ENCODE measurements at regions not wholly inside any gene's neighbourhood (a gene's known extent, or its start where the extent isn't known, plus 50 kb on each side); places are given as distances from the start of the nearest gene placed in this dataset.
A peak's percentile ranks its signal among the peaks of the same experiment; 100 is the strongest.
"Not testable (repeated sequence)": the region's sequence is repeated elsewhere in the genome, so short reads cannot be mapped to it uniquely, and the experiment has no call there.

- no peak for DNase-seq
Observed at GRCh38 chr5:53276825-53277224, 167.3 kb upstream of the MOCS2 start.

- DNase-seq, result no peak
Observed at GRCh38 chr5:53277491-53277890, 167.9 kb upstream of the MOCS2 start.

- DNase-seq, result no peak
Observed at GRCh38 chr5:53287573-53287972, 178.0 kb upstream of the MOCS2 start.

GRCh38 chr5:53288511-53288910 lies 179.0 kb upstream of the MOCS2 start:
- no peak for DNase-seq

GRCh38 chr5:53291047-53291446 lies 181.5 kb upstream of the MOCS2 start:
- no peak for DNase-seq

- DNase-seq, result no peak
Observed at GRCh38 chr5:53291528-53291927, 182.0 kb upstream of the MOCS2 start.

- no peak for DNase-seq
Observed at GRCh38 chr5:53298841-53299240, 181.6 kb upstream of the FST start.

- no peak for DNase-seq
Observed at GRCh38 chr5:53302529-53302928, 177.9 kb upstream of the FST start.

GRCh38 chr5:53303105-53303504 lies 177.3 kb upstream of the FST start:
- no peak for DNase-seq

- DNase-seq, result not testable (repeated sequence)
Observed at GRCh38 chr5:53305316-53305715, 175.1 kb upstream of the FST start.

- DNase-seq, result no peak
Observed at GRCh38 chr5:53309653-53310052, 170.8 kb upstream of the FST start.

- no peak for DNase-seq
Observed at GRCh38 chr5:53311681-53312080, 168.7 kb upstream of the FST start.

GRCh38 chr5:53313145-53313544 lies 167.3 kb upstream of the FST start:
- DNase-seq, result no peak

- DNase-seq, result no peak
Observed at GRCh38 chr5:53318303-53318702, 162.1 kb upstream of the FST start.

GRCh38 chr5:53319315-53319714 lies 161.1 kb upstream of the FST start:
- DNase-seq, result no peak

GRCh38 chr5:53321073-53321472 lies 159.4 kb upstream of the FST start:
- DNase-seq, result no peak

- no peak for DNase-seq
Observed at GRCh38 chr5:53321721-53322120, 158.7 kb upstream of the FST start.

GRCh38 chr5:53322257-53322656 lies 158.2 kb upstream of the FST start:
- DNase-seq, result no peak

- DNase-seq, result no peak
Observed at GRCh38 chr5:53323511-53323910, 156.9 kb upstream of the FST start.

GRCh38 chr5:53323943-53324642 lies 156.3 kb upstream of the FST start:
- no peak for DNase-seq

GRCh38 chr5:53326424-53327153 lies 153.8 kb upstream of the FST start:
- DNase-seq, result no peak

- peak; percentile 44 for DNase-seq
Observed at GRCh38 chr5:53327811-53328334, 152.6 kb upstream of the FST start.

GRCh38 chr5:53330491-53330890 lies 149.9 kb upstream of the FST start:
- no peak for DNase-seq

- no peak for DNase-seq
Observed at GRCh38 chr5:53331463-53331862, 149.0 kb upstream of the FST start.

- no peak for DNase-seq
Observed at GRCh38 chr5:53333160-53333559, 147.3 kb upstream of the FST start.

Measured in NCI-H2227 treated with DMSO at 0.1 percent for 48 hours (cell line).